ACC112 (cell line): ENCODE measurements at regions not wholly inside any gene's neighbourhood (a gene's known extent, or its start where the extent isn't known, plus 50 kb on each side); places are given as distances from the start of the nearest gene placed in this dataset.
A peak's percentile ranks its signal among the peaks of the same experiment; 100 is the strongest.

ENCODE experiments used
- H2AFZ ChIP-seq: fragments of 200-600 bp; sonication (generic); one replicate; pipeline ENCODE4 v1.6.0; 2017; ENCODE audit warnings: antibody characterized with exemption, low read length; ENCODE audit not compliant: unreplicated experiment
- H3K27ac ChIP-seq: fragments of 200-600 bp; sonication (generic); 2 replicates; pipeline ENCODE4 v1.5.1; 2014; ENCODE audit warnings: low read depth, mild to moderate bottlenecking, antibody characterized with exemption, low read length, moderate library complexity
- H3K27me3 ChIP-seq: fragments of 200-600 bp; sonication (generic); 2 replicates; pipeline ENCODE4 v1.6.1; 2014; ENCODE audit warnings: mild to moderate bottlenecking, antibody characterized with exemption, low read length, moderate library complexity, mixed read lengths; ENCODE audit not compliant: insufficient read depth
- H3K36me3 ChIP-seq: fragments of 200-600 bp; sonication (generic); 2 replicates; pipeline ENCODE4 v1.6.1; 2016; ENCODE audit warnings: mild to moderate bottlenecking, antibody characterized with exemption, low read length, moderate library complexity, mixed read lengths; ENCODE audit not compliant: insufficient read depth
- H3K4me1 ChIP-seq: fragments of 200-600 bp; sonication (generic); one replicate; pipeline ENCODE4 v1.6.1; 2016; ENCODE audit warnings: low read length, mixed read lengths; ENCODE audit not compliant: insufficient read depth, unreplicated experiment, control insufficient read depth
- H3K4me3 ChIP-seq: fragments of 200-600 bp; sonication (generic); 2 replicates; pipeline ENCODE4 v1.5.1; 2014; ENCODE audit warnings: mild to moderate bottlenecking, low read depth, low read length
- H3K79me2 ChIP-seq: fragments of 200-600 bp; sonication (generic); one replicate; pipeline ENCODE4 v1.6.0; 2016; ENCODE audit warnings: low read length; ENCODE audit not compliant: control insufficient read depth, unreplicated experiment, insufficient read depth

DNA sequence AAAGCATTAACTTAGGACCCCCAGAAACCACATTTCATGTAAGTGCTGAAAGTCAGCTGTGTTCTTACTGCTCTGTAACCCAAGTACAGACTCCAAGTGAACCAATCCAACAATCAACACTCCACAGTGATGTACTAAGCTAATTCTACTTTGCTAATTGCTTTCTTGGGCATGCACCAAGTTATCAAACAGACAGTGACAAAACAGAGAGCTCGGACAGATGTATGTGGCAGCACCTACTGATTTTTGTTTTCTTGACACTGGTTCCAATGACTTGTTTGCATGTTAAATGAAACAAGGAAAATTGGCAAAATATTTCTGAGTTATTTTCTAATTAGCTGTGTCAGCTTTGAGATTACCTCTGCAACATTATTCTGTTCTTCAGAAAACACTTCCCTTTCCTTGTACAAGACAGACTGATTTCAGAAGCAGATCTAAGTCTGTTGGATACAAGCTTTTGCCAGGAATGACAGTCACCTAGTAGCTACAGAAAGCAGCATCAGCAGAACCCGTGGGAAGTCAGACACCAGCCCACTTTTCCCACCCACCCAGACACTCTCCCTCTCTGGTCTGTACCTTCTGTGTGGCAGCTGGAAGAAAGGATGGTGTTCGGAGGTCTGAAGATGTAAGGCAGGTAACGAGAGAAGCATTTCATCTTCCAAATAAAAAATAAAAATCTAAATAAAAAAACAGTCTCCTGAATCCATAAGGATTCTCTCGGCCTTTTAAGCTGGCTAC lies 176.7 kb upstream of the PPP2R2B start:
- H3K27me3 ChIP-seq = peaks cover 42% of the 10 kb centered on the region
- no peaks in the 10 kb centered on the region for H3K36me3 ChIP-seq
- no peaks in the 10 kb centered on the region for H3K79me2 ChIP-seq
- H3K4me1 ChIP-seq = no peaks in the 10 kb centered on the region
- no peak overlapping the region for H3K27ac ChIP-seq
- H2AFZ ChIP-seq = no peak overlapping the region
- H3K4me3 ChIP-seq = no peak overlapping the region

DNA sequence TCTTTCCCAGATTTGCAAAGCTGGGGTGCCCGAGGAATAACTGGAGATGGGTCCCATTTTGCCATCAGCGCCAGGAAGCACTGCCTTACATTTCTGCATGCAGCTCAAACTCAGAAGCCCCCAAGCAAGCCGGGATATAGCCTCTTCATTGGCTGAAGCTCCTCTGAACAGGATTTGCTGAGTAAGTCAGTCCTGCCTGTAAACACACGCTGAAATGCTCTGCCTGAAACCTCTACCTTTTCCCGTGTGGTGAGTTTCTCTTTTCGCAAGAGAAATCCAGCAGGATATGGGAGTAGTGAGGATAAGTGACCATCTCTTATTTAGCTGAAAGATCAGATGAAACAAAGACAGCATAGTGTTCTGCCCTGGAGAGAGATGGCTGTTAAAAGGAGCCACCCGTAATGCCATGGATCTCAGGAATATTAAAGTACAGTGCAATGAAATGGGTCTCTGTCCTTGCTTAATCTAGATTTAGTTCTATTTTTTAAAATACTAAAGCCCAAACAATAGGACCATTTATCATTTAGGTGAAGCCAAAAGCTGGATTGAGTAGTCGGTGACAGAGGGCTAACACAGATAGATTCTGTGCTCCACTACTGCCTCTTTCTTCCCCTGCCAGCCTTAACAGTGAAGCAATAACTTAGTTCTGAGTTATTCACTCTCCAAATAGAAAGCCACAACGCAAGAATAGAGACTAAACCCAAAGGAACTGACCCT lies 177.5 kb upstream of the PPP2R2B start:
- no peaks in the 10 kb centered on the region for H3K36me3 ChIP-seq
- H3K27me3 ChIP-seq = peaks cover 42% of the 10 kb centered on the region
- no peaks in the 10 kb centered on the region for H3K4me1 ChIP-seq
- H3K79me2 ChIP-seq = no peaks in the 10 kb centered on the region
- no peak overlapping the region for H2AFZ ChIP-seq
- H3K4me3 ChIP-seq = no peak overlapping the region
- H3K27ac ChIP-seq = no peak overlapping the region

DNA sequence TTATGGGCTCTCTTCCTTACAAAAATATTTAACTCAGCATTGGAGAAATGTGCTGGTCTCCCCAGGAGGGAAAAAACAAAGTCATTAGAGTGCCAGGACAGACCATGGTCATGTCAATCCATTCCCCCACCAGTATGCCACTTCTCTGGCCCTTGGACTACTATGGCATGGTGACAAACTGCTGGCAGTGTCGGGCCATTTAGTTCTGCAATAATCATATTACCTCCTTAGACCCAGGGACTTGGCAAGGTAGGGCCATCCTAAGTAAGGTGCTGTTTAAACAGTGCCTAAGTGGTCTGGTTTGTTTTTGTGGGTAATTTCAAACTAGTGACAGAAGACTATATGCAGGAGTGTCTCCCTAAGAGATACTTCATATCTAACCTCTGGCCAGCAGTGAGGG lies 177.8 kb upstream of the STK32A start:
- H3K36me3 ChIP-seq = no peaks in the 10 kb centered on the region
- H3K27ac ChIP-seq = no peak overlapping the region
- H3K27me3 ChIP-seq = peaks cover 42% of the 10 kb centered on the region
- no peak overlapping the region for H3K4me3 ChIP-seq
- H3K4me1 ChIP-seq = no peaks in the 10 kb centered on the region
- no peaks in the 10 kb centered on the region for H3K79me2 ChIP-seq
- no peak overlapping the region for H2AFZ ChIP-seq

DNA sequence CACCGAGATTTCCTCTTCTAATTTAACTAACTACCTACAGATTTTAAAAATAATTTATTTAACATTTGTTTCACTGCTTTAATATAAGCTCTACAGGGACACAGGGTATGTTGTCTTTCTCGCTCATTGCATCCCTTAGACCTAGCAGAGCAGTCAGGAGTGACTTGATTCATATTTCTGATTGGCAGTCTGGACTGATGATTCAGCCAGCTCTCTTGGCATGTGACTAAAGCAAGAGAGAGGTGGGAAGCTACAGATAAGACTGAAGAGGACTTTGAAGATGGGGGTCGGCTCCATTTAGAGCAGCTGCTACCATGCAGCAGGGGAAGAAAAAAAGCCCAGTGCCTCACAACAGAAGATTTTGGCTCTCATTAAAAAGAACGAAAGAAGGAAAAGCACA lies 173.4 kb upstream of the STK32A start:
- H3K4me3 ChIP-seq = no peak overlapping the region
- H3K27ac ChIP-seq = no peak overlapping the region
- peaks cover 14% of the 10 kb centered on the region for H3K27me3 ChIP-seq
- no peaks in the 10 kb centered on the region for H3K4me1 ChIP-seq
- H3K36me3 ChIP-seq = no peaks in the 10 kb centered on the region
- H3K79me2 ChIP-seq = no peaks in the 10 kb centered on the region
- H2AFZ ChIP-seq = no peak overlapping the region

DNA sequence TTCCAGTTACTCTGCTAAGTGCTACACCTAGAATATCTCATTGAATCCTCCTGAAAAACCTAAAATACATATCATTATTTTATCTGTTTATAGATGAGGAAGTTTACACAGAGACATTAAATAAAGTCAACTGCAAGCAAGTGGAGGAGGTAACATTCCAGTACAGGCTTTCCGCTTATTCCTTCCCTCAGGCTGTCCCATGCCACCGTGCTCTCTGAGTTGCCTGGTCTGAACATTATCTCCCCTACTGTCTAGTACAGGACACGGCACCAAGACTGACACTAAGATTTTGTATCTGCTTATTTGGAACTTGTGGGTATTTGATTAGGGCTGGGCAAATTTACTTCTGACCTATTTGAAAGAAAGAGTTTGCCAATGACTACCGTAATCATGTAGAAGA lies 172.4 kb upstream of the STK32A start:
- Histone ChIP-seq H3K27me3 (peaks cover 7% of the 10 kb centered on the region), H3K4me1 (no peaks in the 10 kb centered on the region), H2AFZ (no peak overlapping the region), H3K4me3 (no peak overlapping the region), H3K36me3 (no peaks in the 10 kb centered on the region), H3K79me2 (no peaks in the 10 kb centered on the region), H3K27ac (no peak overlapping the region)

DNA sequence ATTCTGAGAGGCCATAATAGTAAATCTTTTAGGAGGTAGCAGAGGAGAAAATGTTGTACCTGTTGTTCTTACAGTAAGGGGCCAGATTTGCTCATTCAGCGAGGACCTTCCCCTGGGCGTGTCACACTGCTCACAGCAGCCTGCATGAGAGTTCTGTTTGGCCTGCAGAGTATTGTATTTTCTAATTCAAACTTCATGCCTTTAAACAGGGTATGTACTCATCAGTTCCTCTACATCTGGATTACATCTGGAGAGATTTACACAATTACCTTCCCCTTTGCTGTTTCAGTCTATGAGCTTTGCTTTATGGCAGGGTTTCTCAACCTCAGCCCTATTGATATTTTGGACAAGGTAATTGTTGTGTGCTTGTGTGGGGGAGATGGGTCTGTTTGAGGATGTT lies 170.9 kb upstream of the STK32A start:
- Histone ChIP-seq H3K36me3 (no peaks in the 10 kb centered on the region), H3K4me1 (no peaks in the 10 kb centered on the region), H3K4me3 (no peak overlapping the region), H2AFZ (no peak overlapping the region), H3K27me3 (peaks cover 2% of the 10 kb centered on the region; the same call in 1 of the 2 replicates), H3K27ac (no peak overlapping the region), H3K79me2 (no peaks in the 10 kb centered on the region)

DNA sequence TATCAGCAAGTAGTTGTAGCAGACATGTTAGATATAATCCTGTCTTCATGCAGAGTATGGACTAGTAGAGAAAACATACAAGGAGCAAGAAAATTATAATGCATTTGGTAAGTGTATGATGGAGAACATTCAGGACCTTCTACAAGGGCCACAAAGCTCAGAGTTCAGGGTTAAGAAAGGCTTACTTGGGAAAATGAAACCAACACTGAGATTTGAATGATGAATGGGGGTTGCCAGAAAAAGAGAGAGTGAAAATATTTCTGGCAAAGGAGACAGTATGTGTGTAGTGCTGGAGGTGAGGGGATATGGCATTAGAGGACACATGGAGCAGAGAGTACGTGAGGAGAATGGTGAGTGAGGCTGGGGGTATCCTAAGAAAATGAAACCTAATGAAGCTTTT lies 169.8 kb upstream of the STK32A start:
- H3K4me1 ChIP-seq = no peaks in the 10 kb centered on the region
- H2AFZ ChIP-seq = peak overlapping the region; percentile 79
- H3K27ac ChIP-seq = no peak overlapping the region
- H3K4me3 ChIP-seq = peak overlapping the region; percentile 45
- no peaks in the 10 kb centered on the region; the same call in 1 of the 2 replicates for H3K27me3 ChIP-seq
- no peaks in the 10 kb centered on the region for H3K79me2 ChIP-seq
- H3K36me3 ChIP-seq = no peaks in the 10 kb centered on the region

DNA sequence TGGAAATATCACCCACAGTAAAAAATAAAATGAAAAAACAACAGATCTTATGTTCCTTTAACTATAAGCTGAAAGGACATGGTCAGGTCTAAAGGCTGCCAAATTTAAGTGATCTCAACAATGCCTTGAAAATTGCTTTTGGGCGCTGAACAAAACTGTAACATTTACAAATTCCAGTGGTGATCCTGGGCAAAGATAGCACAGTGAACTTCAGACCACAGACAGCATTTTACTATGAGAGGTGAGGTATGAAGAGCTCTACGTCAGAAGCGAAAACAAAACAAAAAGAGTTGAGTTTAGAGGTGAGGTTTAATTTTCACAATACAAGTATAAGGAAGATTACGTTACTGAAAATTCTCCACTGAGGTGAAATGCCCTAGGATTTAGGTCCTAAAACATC lies 165.8 kb upstream of the STK32A start:
- Histone ChIP-seq H3K4me1 (no peaks in the 10 kb centered on the region), H3K27me3 (peaks cover 13% of the 10 kb centered on the region; the same call in 1 of the 2 replicates), H3K36me3 (no peaks in the 10 kb centered on the region), H3K27ac (no peak overlapping the region), H2AFZ (no peak overlapping the region), H3K79me2 (no peaks in the 10 kb centered on the region), H3K4me3 (no peak overlapping the region)

DNA sequence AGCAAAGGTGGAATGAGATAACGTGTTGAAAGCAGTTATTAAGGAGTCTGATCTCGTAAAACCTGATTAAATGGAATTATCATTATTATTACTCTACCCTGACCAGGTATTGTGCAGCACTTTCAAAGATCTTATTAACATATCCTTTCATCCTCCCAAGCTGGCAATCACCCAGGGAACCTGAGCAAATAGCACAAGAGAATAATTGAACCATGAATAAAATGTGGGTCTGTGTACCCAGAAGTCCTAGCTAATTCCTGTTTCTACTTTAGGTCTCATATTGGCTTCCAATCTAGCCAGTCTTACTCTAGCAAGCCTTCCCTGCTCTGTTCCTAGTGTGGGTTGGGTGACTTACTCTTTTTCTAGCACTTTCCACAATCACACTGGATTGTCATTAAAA lies 162.2 kb upstream of the STK32A start:
- Histone ChIP-seq H2AFZ (no peak overlapping the region), H3K27me3 (peaks cover 19% of the 10 kb centered on the region; the same call in 1 of the 2 replicates), H3K4me1 (no peaks in the 10 kb centered on the region), H3K36me3 (no peaks in the 10 kb centered on the region), H3K79me2 (no peaks in the 10 kb centered on the region), H3K27ac (no peak overlapping the region), H3K4me3 (no peak overlapping the region)

DNA sequence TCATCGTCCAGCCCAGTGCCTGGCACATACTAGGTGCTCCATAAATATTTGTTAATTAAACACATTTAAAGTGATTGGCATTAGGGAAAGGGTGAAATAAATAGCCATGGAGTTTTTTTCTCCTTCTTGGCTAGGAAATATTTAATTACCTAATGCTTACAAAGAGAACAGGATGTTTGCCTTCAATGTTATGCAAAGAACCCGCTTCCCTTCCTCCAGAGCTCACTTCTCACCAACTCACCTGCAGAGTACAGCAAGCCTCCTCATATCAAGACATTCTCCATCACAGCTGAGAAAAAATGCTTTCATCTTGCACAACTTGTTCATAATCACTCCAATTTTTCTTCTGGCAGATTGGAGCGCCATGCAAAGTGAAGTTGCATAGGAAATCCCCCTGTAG lies 161.7 kb upstream of the STK32A start:
- no peak overlapping the region for H3K27ac ChIP-seq
- H2AFZ ChIP-seq = no peak overlapping the region
- no peaks in the 10 kb centered on the region for H3K4me1 ChIP-seq

DNA sequence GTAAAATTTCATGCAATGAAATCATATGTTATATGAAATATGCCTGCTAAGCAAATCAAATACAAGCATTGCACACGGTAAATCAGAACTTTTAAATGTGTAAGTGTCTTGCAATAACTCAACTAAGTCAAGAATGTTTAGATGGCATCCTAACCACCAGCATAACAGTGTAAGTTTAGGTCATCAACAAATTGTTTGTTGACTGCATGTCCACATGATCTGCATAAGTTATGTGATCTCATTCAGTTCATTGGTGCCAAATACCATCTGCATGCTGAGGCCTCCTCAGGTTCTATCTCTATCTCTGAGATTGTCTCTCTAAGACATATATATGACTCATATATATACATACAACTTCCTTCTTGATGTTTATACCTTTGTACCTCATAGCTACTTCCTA lies 159.6 kb upstream of the STK32A start:
- H3K27ac ChIP-seq = no peak overlapping the region
- peaks cover 21% of the 10 kb centered on the region; the same call in 1 of the 2 replicates for H3K27me3 ChIP-seq
- H3K4me3 ChIP-seq = no peak overlapping the region
- H2AFZ ChIP-seq = no peak overlapping the region
- no peaks in the 10 kb centered on the region for H3K36me3 ChIP-seq
- no peaks in the 10 kb centered on the region for H3K4me1 ChIP-seq
- H3K79me2 ChIP-seq = no peaks in the 10 kb centered on the region

More for the DNA sequence above, 161.7 kb upstream of the STK32A start:
- Histone ChIP-seq H3K36me3 (no peaks in the 10 kb centered on the region), H3K4me3 (no peak overlapping the region), H3K27me3 (peaks cover 19% of the 10 kb centered on the region; the same call in 1 of the 2 replicates), H3K79me2 (no peaks in the 10 kb centered on the region)
